HG03095 (cell line): ENCODE measurements at regions not wholly inside any gene's neighbourhood (a gene's known extent, or its start where the extent isn't known, plus 50 kb on each side); places are given as distances from the start of the nearest gene placed in this dataset.

Experiments used
- ATAC-seq: cut with Tn5 transposase; IDR thresholded peaks from one replicate; pipeline ENCODE4 v1.9.1; 2021; ENCODE audit warnings: moderate library complexity; ENCODE audit not compliant: unreplicated experiment

- ATAC-seq = no peak
These were observed 335.4 kb downstream of the DHX15 start for GRCh38 chr4:24248674-24249630.

GRCh38 chr4:24245491-24245820, 338.9 kb downstream of the DHX15 start:
- no peak for ATAC-seq

DNA sequence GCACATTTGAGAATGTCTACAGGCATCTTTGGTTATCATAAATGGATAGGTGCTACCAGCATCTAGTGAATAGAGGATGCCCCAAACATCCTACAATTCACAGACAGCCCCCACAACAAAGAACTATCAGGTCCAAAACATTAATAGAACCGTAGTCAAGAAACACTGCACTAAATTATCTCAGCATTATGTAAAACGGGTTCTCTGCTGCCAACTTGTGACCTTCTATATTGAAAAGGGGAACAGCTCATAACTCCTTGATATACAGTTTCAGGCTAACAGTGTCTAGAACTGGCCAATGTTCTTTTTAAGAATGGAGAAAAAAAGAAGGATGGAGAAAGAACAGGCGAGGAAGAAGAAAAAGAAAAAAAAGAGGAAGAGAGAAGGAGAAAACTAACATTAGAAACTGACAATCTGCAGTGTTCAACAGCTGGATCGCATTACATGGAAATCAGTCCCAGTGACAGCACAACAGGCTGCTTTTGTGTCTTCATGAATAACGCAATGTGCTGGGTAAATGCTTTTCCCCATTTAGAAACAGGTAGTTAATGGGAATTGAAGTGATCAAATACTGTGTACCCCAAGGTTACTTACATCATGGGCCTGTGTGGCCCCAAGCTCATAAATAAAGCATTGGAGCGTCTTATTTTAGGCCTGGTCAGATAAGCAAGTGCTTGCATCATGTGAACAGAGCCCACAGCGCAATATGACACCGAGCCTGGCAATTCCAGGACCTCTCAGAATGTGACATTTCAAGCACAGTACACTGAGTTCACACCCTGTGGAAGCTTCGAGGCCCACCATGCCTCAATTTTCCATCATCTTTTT, 339.5 kb downstream of the DHX15 start:
- ATAC-seq = no peak

DNA sequence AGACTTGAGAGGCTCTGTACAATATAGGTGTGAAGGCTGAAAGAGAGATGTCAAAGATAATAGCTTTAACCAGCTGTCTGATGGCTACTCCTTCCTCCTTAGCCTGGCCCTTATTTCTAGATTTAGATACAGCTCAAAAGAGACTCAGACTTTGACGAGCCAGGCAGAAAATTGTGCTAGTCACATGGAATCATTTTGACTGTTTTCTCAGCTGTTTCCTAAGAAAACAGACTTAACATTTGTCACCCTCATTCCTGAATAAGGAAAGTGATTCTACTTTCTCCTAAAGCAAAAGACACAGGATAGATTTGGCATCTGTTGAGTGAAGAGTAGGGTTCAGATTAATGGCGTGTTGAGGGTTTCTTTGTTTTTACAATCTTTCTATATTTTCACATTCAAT, 340.7 kb downstream of the DHX15 start:
- no peak for ATAC-seq

DNA sequence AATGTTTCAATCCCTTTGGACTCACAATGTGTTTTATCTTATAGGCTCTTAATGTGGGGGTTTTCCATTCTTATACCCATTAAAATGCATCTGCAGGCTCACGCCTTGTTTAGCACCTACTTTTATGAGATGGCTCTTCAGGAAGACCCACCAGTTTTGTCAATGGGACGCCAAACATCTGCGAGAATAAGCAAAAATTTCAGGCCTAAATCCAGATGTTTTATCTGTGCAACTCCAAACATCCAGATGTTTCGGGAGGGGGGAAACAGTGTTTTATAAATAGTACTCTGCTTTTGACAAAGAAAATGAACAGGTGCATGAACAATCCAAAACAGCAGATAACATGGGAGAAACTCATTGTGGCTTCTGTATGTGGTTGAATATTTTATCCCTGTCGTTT, 342.8 kb downstream of the DHX15 start:
- no peak for ATAC-seq

DNA sequence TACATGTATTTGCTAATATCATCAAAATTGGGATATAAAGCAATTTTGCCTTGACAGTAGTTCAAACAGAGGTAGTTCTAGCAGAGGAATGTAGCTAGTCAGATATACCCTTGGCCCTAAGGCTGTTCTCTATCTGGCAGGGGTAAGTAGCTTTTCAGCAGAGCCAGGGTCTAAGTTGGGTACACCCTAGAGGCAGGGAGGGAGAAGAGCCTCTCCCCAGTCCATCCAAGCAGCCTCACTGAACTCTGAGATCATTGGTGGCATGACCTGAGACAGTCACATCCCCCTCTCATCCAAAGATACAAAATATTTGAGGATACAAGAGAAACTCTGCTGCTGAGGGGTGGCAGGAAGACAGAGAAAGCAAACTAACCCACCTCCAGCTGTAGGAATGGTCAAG, 343.7 kb downstream of the DHX15 start:
- no peak for ATAC-seq

DNA sequence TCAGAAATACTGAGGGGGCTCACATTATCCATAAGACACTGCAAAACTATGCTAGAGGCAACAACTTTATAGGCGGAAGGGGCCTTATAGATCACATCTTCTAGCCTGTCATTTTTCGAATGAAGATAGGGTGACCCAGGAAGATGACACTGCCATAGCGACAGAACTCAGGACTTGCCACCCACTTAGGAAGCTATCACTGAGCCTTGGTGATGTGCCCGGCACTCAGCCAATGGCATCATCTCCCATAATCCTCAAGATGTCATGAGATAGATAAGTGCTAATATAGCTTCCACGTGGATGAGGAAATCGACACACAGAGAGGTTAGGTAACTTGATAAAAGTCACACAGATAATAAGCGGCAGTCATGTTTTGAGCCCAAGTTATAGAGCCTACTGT, 346.6 kb downstream of the DHX15 start:
- no peak for ATAC-seq

DNA sequence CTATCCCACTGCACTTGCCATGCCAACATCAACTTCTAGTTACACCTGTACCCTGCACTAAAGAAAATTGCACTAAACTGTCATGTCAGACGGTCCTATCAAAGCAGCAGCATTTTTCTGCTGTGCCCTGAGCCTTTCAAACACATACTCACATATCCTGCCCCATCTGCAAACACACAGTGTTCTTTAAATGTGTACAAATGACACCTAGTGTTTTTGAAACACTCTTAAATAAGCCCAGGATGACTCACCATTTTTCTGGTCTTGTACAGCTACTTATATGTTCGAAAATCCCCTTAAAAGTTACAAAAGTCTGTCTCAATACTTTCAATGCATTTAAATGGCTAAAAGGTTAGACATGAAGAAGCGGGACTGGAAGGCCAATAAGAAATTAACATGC, 346.7 kb upstream of the PPARGC1A start:
- ATAC-seq = no peak

DNA sequence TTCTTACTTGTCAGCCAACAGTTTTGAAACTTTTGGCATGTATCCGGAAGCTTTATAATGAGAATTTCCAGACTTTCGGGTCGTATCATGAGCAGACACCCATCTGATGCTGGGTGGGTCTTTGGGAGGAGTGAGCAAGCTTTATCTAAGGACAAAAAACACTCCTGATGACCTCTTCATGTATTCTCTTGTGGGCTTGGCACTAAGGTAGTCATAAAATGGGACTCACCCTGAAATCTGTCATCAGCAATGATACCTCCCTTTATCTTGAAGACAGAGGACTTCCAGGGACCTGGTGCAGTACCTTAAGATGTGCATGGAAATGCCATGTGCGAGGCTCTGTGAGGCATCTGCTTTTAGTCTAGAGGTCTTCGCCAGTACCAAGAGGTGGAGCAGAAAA, 346.3 kb upstream of the PPARGC1A start:
- no peak for ATAC-seq

- ATAC-seq = no peak
These were observed 345.8 kb upstream of the PPARGC1A start for GRCh38 chr4:24235618-24236017.

GRCh38 chr4:24234288-24234848, 344.5 kb upstream of the PPARGC1A start:
- ATAC-seq = no peak

DNA sequence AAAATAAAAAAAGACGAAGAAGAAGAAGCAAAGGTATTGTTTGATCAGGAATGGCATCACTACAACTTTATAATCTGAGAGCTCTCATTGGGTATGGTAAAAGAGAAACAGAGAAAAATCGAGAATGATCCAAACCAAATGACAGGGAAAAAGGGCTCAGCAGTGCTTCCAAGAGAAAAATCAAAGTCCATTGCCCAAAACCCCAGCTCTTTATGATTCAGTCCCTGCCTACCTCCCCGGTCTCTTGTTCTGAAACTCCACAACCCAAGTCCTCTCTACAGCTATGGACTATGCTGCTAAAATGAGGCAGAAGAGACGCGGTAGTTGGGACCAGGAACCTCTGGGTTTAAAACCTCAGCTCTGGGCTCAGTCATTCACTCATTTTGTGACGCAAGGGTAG, 341.1 kb upstream of the PPARGC1A start:
- no peak for ATAC-seq

DNA sequence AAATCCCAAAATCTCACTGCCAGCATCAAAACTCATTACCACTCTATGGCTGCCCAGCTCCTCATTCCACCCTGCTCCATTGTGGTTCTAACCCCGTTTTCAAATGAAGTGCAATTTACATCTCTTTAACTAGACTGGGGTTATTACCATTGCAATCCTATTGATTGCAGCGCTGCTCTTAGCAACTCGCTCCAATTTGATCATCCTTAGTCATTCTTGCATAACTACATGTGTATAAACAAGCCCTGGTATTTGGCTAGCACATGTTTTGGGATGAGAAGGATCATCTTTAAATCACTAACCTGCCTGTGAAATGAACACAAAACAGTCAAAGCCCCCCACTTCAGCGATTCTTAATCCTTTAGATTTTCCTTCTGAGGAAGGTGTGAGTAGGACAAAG, 340.1 kb upstream of the PPARGC1A start:
- no peak for ATAC-seq

- ATAC-seq = no peak
These were observed 338.8 kb upstream of the PPARGC1A start for GRCh38 chr4:24228692-24229091.

DNA sequence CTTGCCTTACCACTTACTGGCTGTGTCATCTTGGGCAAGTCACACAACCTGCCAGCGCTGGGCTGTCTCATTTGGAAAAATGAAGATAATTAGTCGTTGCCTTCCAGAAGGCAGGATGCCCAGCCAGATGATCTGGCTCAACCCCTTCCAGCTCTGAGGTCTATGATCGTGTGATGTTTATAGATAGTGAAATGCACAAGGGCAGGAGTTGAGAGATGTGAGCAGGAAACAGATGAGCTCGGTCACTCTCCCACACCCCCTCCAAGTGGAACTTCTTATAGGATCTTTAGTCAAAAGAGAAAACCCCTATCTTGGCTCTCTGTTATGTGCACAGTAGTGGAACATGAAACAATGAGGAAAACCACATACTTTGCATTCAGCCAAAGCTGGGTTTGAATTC, 336.8 kb upstream of the PPARGC1A start:
- no peak for ATAC-seq

GRCh38 chr4:24226023-24226422, 336.2 kb upstream of the PPARGC1A start:
- no peak for ATAC-seq

DNA sequence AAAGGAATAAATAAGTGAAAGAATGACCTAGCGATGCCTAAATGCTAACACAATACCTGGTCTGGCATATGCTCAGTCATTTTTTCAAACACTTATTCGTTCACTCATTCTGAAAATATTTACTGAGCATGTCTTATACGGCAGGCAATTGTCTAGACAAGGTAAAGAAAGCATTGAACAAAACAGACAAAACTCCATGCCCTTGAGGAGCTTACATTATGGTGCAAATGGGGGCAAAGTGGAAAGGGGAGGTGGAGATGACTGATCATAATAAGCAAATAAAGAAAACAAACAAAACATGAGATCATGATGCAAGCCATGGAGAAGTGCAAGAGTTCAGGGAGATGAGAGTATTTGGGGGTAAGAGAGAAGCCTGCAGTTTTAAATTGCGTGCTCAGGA, 334.6 kb upstream of the PPARGC1A start:
- no peak for ATAC-seq

- no peak for ATAC-seq
These were observed 329.4 kb upstream of the PPARGC1A start for GRCh38 chr4:24219209-24219608.

GRCh38 chr4:24218566-24218965, 328.7 kb upstream of the PPARGC1A start:
- no peak for ATAC-seq

- ATAC-seq = no peak
These were observed 324.9 kb upstream of the PPARGC1A start for GRCh38 chr4:24214796-24215195.

- ATAC-seq = no peak
These were observed 324.1 kb upstream of the PPARGC1A start for GRCh38 chr4:24213961-24214360.

DNA sequence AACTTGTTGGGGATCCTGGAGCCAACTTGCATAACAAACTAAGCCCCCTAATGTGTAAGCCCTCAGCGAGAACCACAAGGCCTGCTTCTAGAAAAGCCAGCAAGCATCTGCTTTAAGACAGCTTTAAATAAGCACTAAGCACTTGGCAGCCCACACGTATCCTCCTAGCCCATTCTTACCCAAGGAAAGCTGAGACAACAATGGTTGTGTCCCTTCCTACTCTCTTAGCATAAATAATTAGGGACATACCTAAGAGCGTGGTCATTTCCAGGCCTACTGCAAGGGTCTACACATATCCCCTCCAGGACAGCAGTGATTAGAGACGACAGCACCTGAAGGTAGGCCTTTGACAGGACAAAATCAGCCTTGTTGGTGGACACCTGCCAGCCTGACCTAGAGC, 322.8 kb upstream of the PPARGC1A start:
- ATAC-seq = no peak
